ENCODE measurements at regions not wholly inside any gene's neighbourhood (a gene's known extent, or its start where the extent isn't known, plus 50 kb on each side); places are given as distances from the start of the nearest gene placed in this dataset.

- Histone ChIP-seq H3K27me3 (ENCODE audit: insufficient read depth, low read length) (no peaks in the 10 kb centered on the region), H3K4me1 (ENCODE audit: insufficient read depth, low read length) (no peaks in the 10 kb centered on the region), H3K36me3 (ENCODE audit: insufficient read depth, low read depth, low read length) (no peaks in the 10 kb centered on the region), H3K27ac (ENCODE audit: low read length) (no peak overlapping the region), H3K9me3 (ENCODE audit: insufficient read depth, low read depth, low read length) (peaks cover 77% of the 10 kb centered on the region), H3K4me3 (ENCODE audit: low read length) (no peak overlapping the region), H3K9ac (ENCODE audit: low read depth, low read length) (no peak overlapping the region)
These were observed 59.8 kb upstream of the TPM4 start for GRCh38 chr19:16016226-16017137.

- H3K9ac ChIP-seq (ENCODE audit: low read depth, low read length): no peak overlapping the region
- no peaks in the 10 kb centered on the region for H3K36me3 ChIP-seq (ENCODE audit: insufficient read depth, low read depth, low read length)
- H3K4me1 ChIP-seq (ENCODE audit: insufficient read depth, low read length): no peaks in the 10 kb centered on the region
- no peaks in the 10 kb centered on the region for H3K27me3 ChIP-seq (ENCODE audit: insufficient read depth, low read length)
- peaks cover 76% of the 10 kb centered on the region for H3K9me3 ChIP-seq (ENCODE audit: insufficient read depth, low read depth, low read length)
- H3K27ac ChIP-seq (ENCODE audit: low read length): no peak overlapping the region
- H3K4me3 ChIP-seq (ENCODE audit: low read length): no peak overlapping the region
These were observed 59.2 kb upstream of the TPM4 start for GRCh38 chr19:16017138-16017490.

GRCh38 chr19:16018106-16018755 lies 58.1 kb upstream of the TPM4 start:
- Histone ChIP-seq H3K27me3 (ENCODE audit: insufficient read depth, low read length) (no peaks in the 10 kb centered on the region), H3K4me1 (ENCODE audit: insufficient read depth, low read length) (no peaks in the 10 kb centered on the region), H3K27ac (ENCODE audit: low read length) (no peak overlapping the region), H3K4me3 (ENCODE audit: low read length) (no peak overlapping the region), H3K36me3 (ENCODE audit: insufficient read depth, low read depth, low read length) (no peaks in the 10 kb centered on the region), H3K9ac (ENCODE audit: low read depth, low read length) (no peak overlapping the region), H3K9me3 (ENCODE audit: insufficient read depth, low read depth, low read length) (peaks cover 72% of the 10 kb centered on the region)

- Histone ChIP-seq H3K27me3 (ENCODE audit: insufficient read depth, low read length) (no peaks in the 10 kb centered on the region), H3K4me1 (ENCODE audit: insufficient read depth, low read length) (no peaks in the 10 kb centered on the region), H3K36me3 (ENCODE audit: insufficient read depth, low read depth, low read length) (no peaks in the 10 kb centered on the region), H3K4me3 (ENCODE audit: low read length) (no peak overlapping the region), H3K9me3 (ENCODE audit: insufficient read depth, low read depth, low read length) (peaks cover 70% of the 10 kb centered on the region), H3K27ac (ENCODE audit: low read length) (no peak overlapping the region), H3K9ac (ENCODE audit: low read depth, low read length) (no peak overlapping the region)
These were observed 57.3 kb upstream of the TPM4 start for GRCh38 chr19:16018801-16019551.

- Histone ChIP-seq H3K9me3 (ENCODE audit: insufficient read depth, low read depth, low read length) (peaks cover 73% of the 10 kb centered on the region), H3K4me3 (ENCODE audit: low read length) (no peak overlapping the region), H3K9ac (ENCODE audit: low read depth, low read length) (no peak overlapping the region), H3K4me1 (ENCODE audit: insufficient read depth, low read length) (no peaks in the 10 kb centered on the region), H3K36me3 (ENCODE audit: insufficient read depth, low read depth, low read length) (no peaks in the 10 kb centered on the region), H3K27me3 (ENCODE audit: insufficient read depth, low read length) (no peaks in the 10 kb centered on the region), H3K27ac (ENCODE audit: low read length) (no peak overlapping the region)
These were observed 56.4 kb upstream of the TPM4 start for GRCh38 chr19:16019691-16020448.

- Histone ChIP-seq H3K9me3 (ENCODE audit: insufficient read depth, low read depth, low read length) (peaks cover 63% of the 10 kb centered on the region), H3K27ac (ENCODE audit: low read length) (no peak overlapping the region), H3K27me3 (ENCODE audit: insufficient read depth, low read length) (no peaks in the 10 kb centered on the region), H3K4me1 (ENCODE audit: insufficient read depth, low read length) (no peaks in the 10 kb centered on the region), H3K36me3 (ENCODE audit: insufficient read depth, low read depth, low read length) (no peaks in the 10 kb centered on the region), H3K4me3 (ENCODE audit: low read length) (no peak overlapping the region), H3K9ac (ENCODE audit: low read depth, low read length) (no peak overlapping the region)
These were observed 54.5 kb upstream of the TPM4 start for GRCh38 chr19:16021796-16022195.

- H3K4me3 ChIP-seq (ENCODE audit: low read length): no peak overlapping the region
- H3K36me3 ChIP-seq (ENCODE audit: insufficient read depth, low read depth, low read length): no peaks in the 10 kb centered on the region
- peaks cover 59% of the 10 kb centered on the region for H3K9me3 ChIP-seq (ENCODE audit: insufficient read depth, low read depth, low read length)
- no peaks in the 10 kb centered on the region for H3K4me1 ChIP-seq (ENCODE audit: insufficient read depth, low read length)
- no peak overlapping the region for H3K27ac ChIP-seq (ENCODE audit: low read length)
- no peak overlapping the region for H3K9ac ChIP-seq (ENCODE audit: low read depth, low read length)
- no peaks in the 10 kb centered on the region for H3K27me3 ChIP-seq (ENCODE audit: insufficient read depth, low read length)
These were observed 54.0 kb upstream of the TPM4 start for GRCh38 chr19:16022251-16022650.

GRCh38 chr19:16022681-16023080 lies 53.6 kb upstream of the TPM4 start:
- Histone ChIP-seq H3K9ac (ENCODE audit: low read depth, low read length) (no peak overlapping the region), H3K9me3 (ENCODE audit: insufficient read depth, low read depth, low read length) (peaks cover 55% of the 10 kb centered on the region), H3K4me3 (ENCODE audit: low read length) (no peak overlapping the region), H3K27ac (ENCODE audit: low read length) (no peak overlapping the region), H3K27me3 (ENCODE audit: insufficient read depth, low read length) (no peaks in the 10 kb centered on the region), H3K4me1 (ENCODE audit: insufficient read depth, low read length) (no peaks in the 10 kb centered on the region), H3K36me3 (ENCODE audit: insufficient read depth, low read depth, low read length) (no peaks in the 10 kb centered on the region)

GRCh38 chr19:16023146-16023915 lies 53.0 kb upstream of the TPM4 start:
- no peak overlapping the region for H3K9ac ChIP-seq (ENCODE audit: low read depth, low read length)
- no peaks in the 10 kb centered on the region for H3K27me3 ChIP-seq (ENCODE audit: insufficient read depth, low read length)
- H3K4me1 ChIP-seq (ENCODE audit: insufficient read depth, low read length): no peaks in the 10 kb centered on the region
- H3K27ac ChIP-seq (ENCODE audit: low read length): no peak overlapping the region
- no peaks in the 10 kb centered on the region for H3K36me3 ChIP-seq (ENCODE audit: insufficient read depth, low read depth, low read length)
- no peak overlapping the region for H3K4me3 ChIP-seq (ENCODE audit: low read length)
- peaks cover 49% of the 10 kb centered on the region for H3K9me3 ChIP-seq (ENCODE audit: insufficient read depth, low read depth, low read length)

GRCh38 chr19:16024266-16025107 lies 51.8 kb upstream of the TPM4 start:
- no peaks in the 10 kb centered on the region for H3K4me1 ChIP-seq (ENCODE audit: insufficient read depth, low read length)
- no peak overlapping the region for H3K9ac ChIP-seq (ENCODE audit: low read depth, low read length)
- H3K27ac ChIP-seq (ENCODE audit: low read length): no peak overlapping the region
- no peaks in the 10 kb centered on the region for H3K27me3 ChIP-seq (ENCODE audit: insufficient read depth, low read length)
- H3K4me3 ChIP-seq (ENCODE audit: low read length): no peak overlapping the region
- peaks cover 42% of the 10 kb centered on the region for H3K9me3 ChIP-seq (ENCODE audit: insufficient read depth, low read depth, low read length)
- no peaks in the 10 kb centered on the region for H3K36me3 ChIP-seq (ENCODE audit: insufficient read depth, low read depth, low read length)

Measured in iPS-20b (cell line).